ENCODE measurements at regions not wholly inside any gene's neighbourhood (a gene's known extent, or its start where the extent isn't known, plus 50 kb on each side); places are given as distances from the start of the nearest gene placed in this dataset.

DNA sequence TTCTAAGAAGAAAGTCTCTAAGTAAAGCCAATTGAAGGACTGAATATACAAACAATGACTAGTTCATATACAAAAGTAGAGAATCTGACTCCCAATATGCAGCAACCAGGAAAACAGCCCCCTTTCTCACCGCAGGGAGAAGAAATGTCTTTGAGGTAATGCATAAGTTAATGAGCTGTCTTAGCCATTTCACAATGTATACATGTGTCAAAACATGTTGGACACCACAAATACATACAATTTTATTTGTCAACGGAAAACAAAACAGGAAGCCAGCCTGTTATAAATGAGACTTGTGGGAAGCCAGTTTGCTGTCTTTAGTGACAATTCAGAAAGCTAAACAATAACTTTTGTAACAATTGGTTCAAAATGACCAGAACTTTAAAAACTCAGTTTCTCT is 389.2 kb downstream of the CBLN2 start:
- H3K27ac ChIP-seq: no peak overlapping the region
- no peaks in the 10 kb centered on the region for H3K9me3 ChIP-seq
- H3K27me3 ChIP-seq (ENCODE audit: low read depth): no peaks in the 10 kb centered on the region
- no peak for DNase-seq
- ATAC-seq: no peak
- TF ChIP-seq, protein P1, sequence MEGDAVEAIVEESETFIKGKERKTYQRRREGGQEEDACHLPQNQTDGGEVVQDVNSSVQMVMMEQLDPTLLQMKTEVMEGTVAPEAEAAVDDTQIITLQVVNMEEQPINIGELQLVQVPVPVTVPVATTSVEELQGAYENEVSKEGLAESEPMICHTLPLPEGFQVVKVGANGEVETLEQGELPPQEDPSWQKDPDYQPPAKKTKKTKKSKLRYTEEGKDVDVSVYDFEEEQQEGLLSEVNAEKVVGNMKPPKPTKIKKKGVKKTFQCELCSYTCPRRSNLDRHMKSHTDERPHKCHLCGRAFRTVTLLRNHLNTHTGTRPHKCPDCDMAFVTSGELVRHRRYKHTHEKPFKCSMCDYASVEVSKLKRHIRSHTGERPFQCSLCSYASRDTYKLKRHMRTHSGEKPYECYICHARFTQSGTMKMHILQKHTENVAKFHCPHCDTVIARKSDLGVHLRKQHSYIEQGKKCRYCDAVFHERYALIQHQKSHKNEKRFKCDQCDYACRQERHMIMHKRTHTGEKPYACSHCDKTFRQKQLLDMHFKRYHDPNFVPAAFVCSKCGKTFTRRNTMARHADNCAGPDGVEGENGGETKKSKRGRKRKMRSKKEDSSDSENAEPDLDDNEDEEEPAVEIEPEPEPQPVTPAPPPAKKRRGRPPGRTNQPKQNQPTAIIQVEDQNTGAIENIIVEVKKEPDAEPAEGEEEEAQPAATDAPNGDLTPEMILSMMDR (IDR thresholded peaks at IDR 0.05): no peak
- no peaks in the 10 kb centered on the region for H3K4me1 ChIP-seq
- H3K36me3 ChIP-seq: no peaks in the 10 kb centered on the region
- no peak overlapping the region for H3K4me3 ChIP-seq
- intact Hi-C loops (cut with DNase I): no loop called here

- Histone ChIP-seq H3K4me1 (no peaks in the 10 kb centered on the region), H3K36me3 (no peaks in the 10 kb centered on the region), H3K27ac (no peak overlapping the region), H3K9me3 (no peaks in the 10 kb centered on the region), H3K4me3 (no peak overlapping the region), H3K27me3 (ENCODE audit: low read depth) (no peaks in the 10 kb centered on the region)
- DNase-seq (no peak), ATAC-seq (no peak)
- intact Hi-C loops (cut with DNase I): no loop called here
- TF ChIP-seq, protein P1 (IDR thresholded peaks at IDR 0.05): no peak
Measured at GRCh38 chr18:72152935-72153334, 391.2 kb downstream of the CBLN2 start.

GRCh38 chr18:72147830-72148229 is 396.3 kb downstream of the CBLN2 start:
- H3K36me3 ChIP-seq: no peaks in the 10 kb centered on the region
- TF ChIP-seq, protein P1 (IDR thresholded peaks at IDR 0.05): no peak
- intact Hi-C loops (cut with DNase I): no loop called here
- no peak overlapping the region for H3K4me3 ChIP-seq
- DNase-seq: no peak
- H3K9me3 ChIP-seq: no peaks in the 10 kb centered on the region
- no peak overlapping the region for H3K27ac ChIP-seq
- no peak for ATAC-seq
- no peaks in the 10 kb centered on the region for H3K4me1 ChIP-seq
- no peaks in the 10 kb centered on the region for H3K27me3 ChIP-seq (ENCODE audit: low read depth)

GRCh38 chr18:72140007-72140406 is 404.1 kb downstream of the CBLN2 start:
- DNase-seq (no peak), ATAC-seq (no peak)
- H3K4me1 ChIP-seq: no peaks in the 10 kb centered on the region
- no peaks in the 10 kb centered on the region for H3K9me3 ChIP-seq
- H3K36me3 ChIP-seq: no peaks in the 10 kb centered on the region
- no peaks in the 10 kb centered on the region for H3K27me3 ChIP-seq (ENCODE audit: low read depth)
- H3K4me3 ChIP-seq: no peak overlapping the region
- TF ChIP-seq, protein P1 (IDR thresholded peaks at IDR 0.05): no peak
- intact Hi-C loops (cut with DNase I): no loop called here
- no peak overlapping the region for H3K27ac ChIP-seq

GRCh38 chr18:72128649-72129048 is 415.5 kb downstream of the CBLN2 start:
- H3K4me3 ChIP-seq: no peak overlapping the region
- no peaks in the 10 kb centered on the region for H3K9me3 ChIP-seq
- no peaks in the 10 kb centered on the region for H3K27me3 ChIP-seq (ENCODE audit: low read depth)
- no peak for ATAC-seq
- intact Hi-C loops (cut with DNase I): no loop called here
- H3K36me3 ChIP-seq: no peaks in the 10 kb centered on the region
- TF ChIP-seq, protein P1 (IDR thresholded peaks at IDR 0.05): no peak
- no peak for DNase-seq
- no peaks in the 10 kb centered on the region for H3K4me1 ChIP-seq
- H3K27ac ChIP-seq: no peak overlapping the region

DNA sequence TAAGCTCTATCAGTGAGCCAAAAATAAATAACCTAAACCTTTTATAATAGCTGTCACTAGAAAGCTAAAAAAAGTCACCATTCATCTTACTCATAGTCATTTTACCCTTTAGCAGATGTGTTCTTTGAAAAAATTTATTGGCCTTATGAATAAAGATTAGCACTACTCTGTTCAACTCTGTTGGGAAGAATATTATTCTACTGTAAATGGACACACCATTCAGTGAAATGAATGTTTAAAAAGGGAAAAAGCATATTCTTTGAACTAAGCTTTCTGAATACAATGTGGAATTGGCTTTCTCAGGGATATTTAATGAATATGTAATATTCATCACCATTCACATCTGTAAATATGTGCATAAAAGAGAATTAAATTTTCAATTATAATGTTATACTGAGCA is 422.0 kb downstream of the CBLN2 start:
- TF ChIP-seq, protein P1 (IDR thresholded peaks at IDR 0.05): no peak
- ATAC-seq (no peak), DNase-seq (no peak)
- Histone ChIP-seq H3K4me1 (no peaks in the 10 kb centered on the region), H3K4me3 (no peak overlapping the region), H3K27me3 (ENCODE audit: low read depth) (no peaks in the 10 kb centered on the region), H3K36me3 (no peaks in the 10 kb centered on the region), H3K9me3 (no peaks in the 10 kb centered on the region), H3K27ac (no peak overlapping the region)
- intact Hi-C loops (cut with DNase I): no loop called here

All from lower lobe of right lung (tissue), 2 donors.